Karpas-422 (cell line): ENCODE measurements at regions not wholly inside any gene's neighbourhood (a gene's known extent, or its start where the extent isn't known, plus 50 kb on each side); places are given as distances from the start of the nearest gene placed in this dataset.

Experiments used
- DNase-seq: peaks from one replicate; pipeline ENCODE4 v3.0.0-alpha.2; 2015
- H2AFZ ChIP-seq: fragments of 200-600 bp; sonication (generic); 2 replicates; pipeline ENCODE4 v1.6.1; 2014; ENCODE audit warnings: antibody characterized with exemption, low read length, mixed read lengths
- H3K27ac ChIP-seq: fragments of 200-600 bp; sonication (generic); 2 replicates; pipeline ENCODE4 v1.5.1; 2014; ENCODE audit warnings: mild to moderate bottlenecking, low read length, moderate library complexity
- H3K27me3 ChIP-seq: fragments of 200-600 bp; sonication (generic); 2 replicates; pipeline ENCODE4 v1.6.1; 2014; ENCODE audit warnings: low read length, mixed read lengths
- H3K36me3 ChIP-seq: fragments of 200-600 bp; sonication (generic); 2 replicates; pipeline ENCODE4 v1.6.1; 2014; ENCODE audit warnings: low read length, mixed read lengths; ENCODE audit not compliant: insufficient read depth
- H3K4me1 ChIP-seq: fragments of 200-600 bp; sonication (generic); 2 replicates; pipeline ENCODE4 v1.6.1; 2014; ENCODE audit warnings: mild to moderate bottlenecking, low read length, mixed read lengths
- H3K4me2 ChIP-seq: fragments of 200-600 bp; sonication (generic); 2 replicates; pipeline ENCODE4 v1.6.1; 2014; ENCODE audit warnings: low read length, low read depth, mild to moderate bottlenecking; ENCODE audit not compliant: poor library complexity, severe bottlenecking
- H3K4me3 ChIP-seq: fragments of 200-600 bp; sonication (generic); 2 replicates; pipeline ENCODE4 v1.5.1; 2014; ENCODE audit warnings: mild to moderate bottlenecking, antibody characterized with exemption, low read length, mixed read lengths
- H3K79me2 ChIP-seq: fragments of 200-600 bp; sonication (generic); 2 replicates; pipeline ENCODE4 v1.6.1; 2014; ENCODE audit warnings: mild to moderate bottlenecking, low read length, mixed read lengths
- H3K9ac ChIP-seq: fragments of 200-600 bp; sonication (generic); 2 replicates; pipeline ENCODE4 v1.6.0; 2014; ENCODE audit warnings: low read length
- H3K9me2 ChIP-seq: fragments of 200-600 bp; sonication (generic), shearing (Covaris generic); replicated peaks from 2 replicates; pipeline ENCODE4 v1.6.0; 2014; ENCODE audit warnings: mild to moderate bottlenecking, low read length, moderate library complexity; ENCODE audit not compliant: insufficient read depth
- H3K9me3 ChIP-seq: fragments of 300-700, 200-600 bp; sonication (generic); 2 replicates; pipeline ENCODE4 v1.6.1; 2014; ENCODE audit warnings: low read length, mixed read lengths
- H4K20me1 ChIP-seq: fragments of 200-600 bp; sonication (generic); 2 replicates; pipeline ENCODE4 v1.6.1; 2014; ENCODE audit warnings: mild to moderate bottlenecking, antibody characterized with exemption, low read length, low read depth; ENCODE audit not compliant: insufficient read depth

- no peak overlapping the region for H3K27ac ChIP-seq
These were observed 96.9 kb upstream of the WLS start for GRCh38 chr1:68329096-68329835.

GRCh38 chr1:68328490-68328889 lies 96.2 kb upstream of the WLS start:
- Histone ChIP-seq H3K36me3 (no peaks in the 10 kb centered on the region), H3K27me3 (no peaks in the 10 kb centered on the region), H3K9me3 (no peaks in the 10 kb centered on the region), H3K9me2 (no peaks in the 10 kb centered on the region), H3K79me2 (no peaks in the 10 kb centered on the region), H3K9ac (no peak overlapping the region), H3K4me2 (no peak overlapping the region), H3K4me3 (no peak overlapping the region), H3K27ac (no peak overlapping the region), H3K4me1 (no peaks in the 10 kb centered on the region), H4K20me1 (no peaks in the 10 kb centered on the region), H2AFZ (no peak overlapping the region)
- no peak for DNase-seq

More at GRCh38 chr1:68329096-68329835, 96.9 kb upstream of the WLS start:
- H3K9ac ChIP-seq, result no peak overlapping the region
- no peaks in the 10 kb centered on the region for H3K9me2 ChIP-seq
- H3K9me3 ChIP-seq, result no peaks in the 10 kb centered on the region
- no peaks in the 10 kb centered on the region for H3K27me3 ChIP-seq
- no peaks in the 10 kb centered on the region for H3K79me2 ChIP-seq
- H3K4me2 ChIP-seq, result no peak overlapping the region
- H3K4me3 ChIP-seq, result no peak overlapping the region
- DNase-seq, result no peak
- H3K4me1 ChIP-seq, result no peaks in the 10 kb centered on the region
- H2AFZ ChIP-seq, result no peak overlapping the region
- no peaks in the 10 kb centered on the region for H4K20me1 ChIP-seq
- H3K36me3 ChIP-seq, result no peaks in the 10 kb centered on the region

GRCh38 chr1:68327414-68327813 lies 95.1 kb upstream of the WLS start:
- no peak overlapping the region for H3K9ac ChIP-seq
- no peaks in the 10 kb centered on the region for H3K9me3 ChIP-seq
- no peaks in the 10 kb centered on the region for H3K79me2 ChIP-seq
- no peaks in the 10 kb centered on the region for H3K9me2 ChIP-seq
- H4K20me1 ChIP-seq, result no peaks in the 10 kb centered on the region
- H3K4me2 ChIP-seq, result no peak overlapping the region
- H3K36me3 ChIP-seq, result no peaks in the 10 kb centered on the region
- H3K27ac ChIP-seq, result no peak overlapping the region
- H3K27me3 ChIP-seq, result no peaks in the 10 kb centered on the region
- H2AFZ ChIP-seq, result no peak overlapping the region
- no peak overlapping the region for H3K4me3 ChIP-seq
- DNase-seq, result no peak
- H3K4me1 ChIP-seq, result no peaks in the 10 kb centered on the region

GRCh38 chr1:68326481-68326880 lies 94.2 kb upstream of the WLS start:
- Histone ChIP-seq H3K27ac (no peak overlapping the region), H3K9me3 (no peaks in the 10 kb centered on the region), H3K79me2 (no peaks in the 10 kb centered on the region), H3K4me1 (no peaks in the 10 kb centered on the region), H3K4me2 (no peak overlapping the region), H3K4me3 (no peak overlapping the region), H3K36me3 (no peaks in the 10 kb centered on the region), H2AFZ (no peak overlapping the region), H3K9me2 (no peaks in the 10 kb centered on the region), H4K20me1 (no peaks in the 10 kb centered on the region), H3K9ac (no peak overlapping the region), H3K27me3 (no peaks in the 10 kb centered on the region)
- no peak for DNase-seq

- no peak for DNase-seq
- H3K9me2 ChIP-seq, result no peaks in the 10 kb centered on the region
- no peak overlapping the region for H3K27ac ChIP-seq
- H3K9ac ChIP-seq, result no peak overlapping the region
- no peak overlapping the region for H3K4me3 ChIP-seq
- H3K36me3 ChIP-seq, result no peaks in the 10 kb centered on the region
- no peaks in the 10 kb centered on the region for H3K27me3 ChIP-seq
- H3K4me2 ChIP-seq, result no peak overlapping the region
- H3K4me1 ChIP-seq, result no peaks in the 10 kb centered on the region
- H3K9me3 ChIP-seq, result no peaks in the 10 kb centered on the region
- no peaks in the 10 kb centered on the region for H3K79me2 ChIP-seq
- no peaks in the 10 kb centered on the region for H4K20me1 ChIP-seq
- no peak overlapping the region for H2AFZ ChIP-seq
These were observed 92.0 kb upstream of the WLS start for GRCh38 chr1:68324316-68324715.

- DNase-seq, result no peak
- Histone ChIP-seq H3K27ac (no peak overlapping the region), H3K4me2 (no peak overlapping the region)
These were observed 90.7 kb upstream of the WLS start for GRCh38 chr1:68322837-68323687.

GRCh38 chr1:68322096-68322495 lies 89.8 kb upstream of the WLS start:
- no peak overlapping the region for H3K9ac ChIP-seq
- no peak for DNase-seq
- no peak overlapping the region for H3K4me2 ChIP-seq

More at GRCh38 chr1:68322837-68323687, 90.7 kb upstream of the WLS start:
- Histone ChIP-seq H2AFZ (no peak overlapping the region), H3K4me3 (no peak overlapping the region), H4K20me1 (no peaks in the 10 kb centered on the region), H3K4me1 (no peaks in the 10 kb centered on the region), H3K9me2 (no peaks in the 10 kb centered on the region), H3K27me3 (no peaks in the 10 kb centered on the region), H3K9me3 (no peaks in the 10 kb centered on the region), H3K9ac (no peak overlapping the region), H3K79me2 (no peaks in the 10 kb centered on the region), H3K36me3 (no peaks in the 10 kb centered on the region)

GRCh38 chr1:68321084-68321685 lies 88.9 kb upstream of the WLS start:
- H3K79me2 ChIP-seq, result no peaks in the 10 kb centered on the region
- H3K9ac ChIP-seq, result no peak overlapping the region
- H4K20me1 ChIP-seq, result no peaks in the 10 kb centered on the region
- no peak overlapping the region for H3K27ac ChIP-seq
- H3K27me3 ChIP-seq, result no peaks in the 10 kb centered on the region
- no peak overlapping the region for H2AFZ ChIP-seq
- DNase-seq, result peak; percentile 58
- no peak overlapping the region for H3K4me2 ChIP-seq
- H3K4me3 ChIP-seq, result no peak overlapping the region
- no peaks in the 10 kb centered on the region for H3K9me3 ChIP-seq
- no peaks in the 10 kb centered on the region for H3K4me1 ChIP-seq
- H3K9me2 ChIP-seq, result no peaks in the 10 kb centered on the region
- no peaks in the 10 kb centered on the region for H3K36me3 ChIP-seq

More at GRCh38 chr1:68322096-68322495, 89.8 kb upstream of the WLS start:
- Histone ChIP-seq H4K20me1 (no peaks in the 10 kb centered on the region), H2AFZ (no peak overlapping the region), H3K9me3 (no peaks in the 10 kb centered on the region), H3K9me2 (no peaks in the 10 kb centered on the region), H3K27me3 (no peaks in the 10 kb centered on the region), H3K4me3 (no peak overlapping the region), H3K79me2 (no peaks in the 10 kb centered on the region), H3K36me3 (no peaks in the 10 kb centered on the region), H3K27ac (no peak overlapping the region), H3K4me1 (no peaks in the 10 kb centered on the region)
